SKM-1 treated with dmso at 0.1 percent for 144 hours (cell line): ENCODE measurements at regions not wholly inside any gene's neighbourhood (a gene's known extent, or its start where the extent isn't known, plus 50 kb on each side); places are given as distances from the start of the nearest gene placed in this dataset.

Experiments
- DNase-seq: peaks from one replicate; lab custom pipeline; 2025; ENCODE audit not compliant: unreplicated experiment; lab: John Stamatoyannopoulos, UW

DNA sequence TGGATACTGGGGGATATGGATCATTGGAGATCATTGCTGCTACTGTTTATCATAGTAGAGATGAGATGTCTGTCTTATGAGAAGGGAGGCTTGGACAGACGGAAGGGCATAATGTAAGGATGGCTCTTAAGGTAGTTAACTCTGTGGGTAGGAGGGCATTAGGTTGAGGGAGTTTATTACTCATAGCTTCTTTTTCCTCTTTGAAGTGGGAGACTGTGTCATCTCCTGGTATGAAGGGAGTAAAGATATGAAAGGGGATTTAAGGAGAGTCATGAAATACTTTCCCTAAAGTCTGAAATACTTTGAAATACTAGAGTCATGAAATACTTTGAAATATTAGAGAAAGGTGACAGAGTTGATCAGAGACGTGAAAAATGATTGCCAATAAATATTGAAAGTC lies 255.5 kb upstream of the PITX2 start:
- DNase-seq, result no peak

DNA sequence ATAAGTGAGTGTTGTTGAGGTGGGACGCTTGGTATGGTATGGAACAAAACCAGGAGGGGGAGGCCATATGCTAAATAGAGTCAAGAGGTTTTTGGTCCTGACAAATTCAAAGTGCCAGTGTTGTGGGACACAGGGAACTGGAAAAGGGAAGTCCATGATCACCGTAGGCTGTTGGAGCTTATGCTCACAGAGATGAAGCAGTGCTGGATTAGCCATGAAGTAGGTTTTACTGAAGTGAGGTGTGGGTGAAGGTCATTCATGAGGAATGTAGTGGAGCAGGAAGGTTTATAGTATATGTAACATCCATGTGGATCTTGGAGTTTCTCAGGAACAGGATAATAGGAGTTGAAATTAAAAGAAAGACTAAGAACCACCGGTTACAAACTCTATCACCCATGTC lies 256.1 kb upstream of the PITX2 start:
- no peak for DNase-seq

DNA sequence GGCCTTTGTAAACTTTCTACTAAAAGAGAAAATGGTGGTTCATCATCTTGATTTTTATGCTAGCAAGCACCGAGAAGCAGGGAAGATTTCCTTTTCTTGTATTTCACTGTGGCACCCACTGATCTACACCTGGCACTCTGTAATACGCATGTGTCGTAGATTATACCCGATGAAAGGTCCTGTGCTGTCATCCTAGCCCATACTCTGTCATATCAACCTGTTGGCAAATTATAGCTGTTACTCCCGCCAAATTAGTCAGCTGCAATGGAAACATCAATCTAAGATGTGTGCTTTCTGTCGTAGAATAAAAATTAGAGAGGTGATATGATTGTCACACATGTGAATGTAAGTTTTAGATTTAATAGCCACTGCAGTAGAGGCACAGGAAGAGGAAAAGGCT lies 263.4 kb upstream of the PITX2 start:
- DNase-seq, result no peak

DNA sequence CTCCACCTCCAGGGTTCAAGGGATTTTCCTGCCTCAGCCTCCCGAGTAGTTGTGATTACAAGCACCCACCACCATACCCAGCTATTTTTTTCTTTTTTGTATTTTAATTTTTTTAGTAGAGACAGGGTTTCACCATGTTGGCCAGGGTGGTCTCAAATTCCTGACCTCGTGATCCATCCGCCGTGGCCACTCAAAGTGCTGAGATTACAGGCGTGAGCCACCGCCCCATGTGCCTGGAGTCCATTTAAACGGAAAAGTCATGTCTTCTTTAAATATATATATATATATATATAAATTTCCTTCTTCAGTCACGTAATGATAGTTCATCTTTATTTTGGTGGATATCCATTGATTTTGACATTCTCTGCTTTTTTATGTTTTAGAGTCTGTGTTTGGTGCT lies 264.0 kb upstream of the PITX2 start:
- no peak for DNase-seq

DNA sequence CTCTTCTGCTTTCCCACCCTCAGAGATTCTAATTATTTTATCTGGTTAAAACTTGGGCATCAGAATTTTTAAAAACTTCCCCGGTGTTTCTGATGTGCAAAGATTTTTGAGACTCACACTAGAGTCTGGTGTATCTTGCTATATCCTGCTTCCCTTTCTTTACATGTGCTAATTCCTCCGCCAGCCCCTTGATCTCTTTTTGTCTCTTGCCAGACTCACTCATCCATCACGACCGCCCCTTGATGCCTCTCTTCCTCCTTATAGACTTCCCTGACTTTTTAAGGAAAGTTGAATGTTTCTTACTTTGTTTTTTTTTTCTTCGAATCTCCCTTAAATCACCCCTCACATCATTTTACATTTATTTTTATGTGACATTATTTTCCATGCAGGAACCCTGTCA lies 274.9 kb upstream of the PITX2 start:
- no peak for DNase-seq

DNA sequence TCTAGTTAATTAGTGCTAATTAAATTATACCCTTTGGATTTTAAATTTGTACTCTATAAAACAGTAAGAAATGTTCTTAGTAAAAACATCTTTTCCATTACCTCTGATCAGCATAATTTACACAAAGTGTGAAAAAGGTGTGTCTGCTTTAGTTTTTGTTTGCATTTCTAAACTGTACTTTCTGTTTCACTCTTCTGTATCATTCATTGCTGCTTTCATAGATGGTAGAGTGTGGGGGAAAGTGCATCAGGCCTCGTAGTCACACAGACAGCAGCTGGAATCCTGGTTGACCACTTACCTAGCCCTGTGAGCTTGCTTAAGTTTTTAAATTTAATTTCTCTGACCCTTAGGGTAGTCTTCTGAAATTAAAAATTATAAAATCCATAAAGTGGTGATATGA lies 275.4 kb upstream of the PITX2 start:
- no peak for DNase-seq

DNA sequence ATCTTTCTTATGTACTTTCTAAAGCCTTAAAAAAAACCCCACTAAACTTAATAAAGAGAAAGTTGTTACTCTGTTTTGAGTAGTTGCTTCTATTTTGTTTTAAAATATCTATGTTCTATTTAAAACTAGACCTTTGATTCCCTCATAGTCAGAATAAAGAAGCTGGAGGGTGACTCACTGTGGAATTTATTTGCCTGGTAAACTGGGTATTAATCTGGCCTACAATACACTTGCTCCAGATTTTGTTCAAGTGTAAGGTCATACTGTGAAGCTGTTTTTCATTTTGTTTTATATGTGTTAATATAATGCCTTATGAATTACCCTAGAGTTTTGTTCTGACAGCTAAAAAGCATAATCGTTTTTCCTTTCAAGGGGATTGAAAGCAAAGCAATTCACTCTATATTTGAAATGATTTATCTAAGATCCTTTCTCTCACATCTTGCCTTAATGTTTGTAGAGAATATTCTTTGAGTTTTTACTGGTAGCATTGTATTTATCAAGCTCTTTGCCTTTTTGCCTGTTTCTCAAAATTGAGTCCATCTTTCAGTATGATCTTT lies 277.4 kb upstream of the PITX2 start:
- DNase-seq, result no peak

DNA sequence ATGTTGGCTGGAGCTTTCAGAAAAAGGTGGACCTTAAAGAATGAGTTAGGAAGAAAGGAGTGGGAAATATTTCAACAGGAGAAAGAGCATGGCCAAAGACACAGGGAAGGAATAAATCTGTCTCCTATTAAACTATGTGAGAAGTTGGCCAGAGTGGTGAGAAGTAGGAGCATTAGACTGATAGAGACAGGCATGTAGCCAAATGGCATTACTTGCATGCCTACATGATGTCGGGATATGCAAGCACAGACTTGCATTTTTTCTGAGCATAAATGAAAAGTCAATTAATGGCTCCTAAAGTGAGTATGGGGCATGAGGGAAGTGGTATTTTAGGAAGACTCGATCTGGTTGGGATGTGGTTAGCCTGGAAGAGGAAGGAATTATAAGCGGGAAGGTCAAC lies 279.6 kb upstream of the PITX2 start:
- no peak for DNase-seq

DNA sequence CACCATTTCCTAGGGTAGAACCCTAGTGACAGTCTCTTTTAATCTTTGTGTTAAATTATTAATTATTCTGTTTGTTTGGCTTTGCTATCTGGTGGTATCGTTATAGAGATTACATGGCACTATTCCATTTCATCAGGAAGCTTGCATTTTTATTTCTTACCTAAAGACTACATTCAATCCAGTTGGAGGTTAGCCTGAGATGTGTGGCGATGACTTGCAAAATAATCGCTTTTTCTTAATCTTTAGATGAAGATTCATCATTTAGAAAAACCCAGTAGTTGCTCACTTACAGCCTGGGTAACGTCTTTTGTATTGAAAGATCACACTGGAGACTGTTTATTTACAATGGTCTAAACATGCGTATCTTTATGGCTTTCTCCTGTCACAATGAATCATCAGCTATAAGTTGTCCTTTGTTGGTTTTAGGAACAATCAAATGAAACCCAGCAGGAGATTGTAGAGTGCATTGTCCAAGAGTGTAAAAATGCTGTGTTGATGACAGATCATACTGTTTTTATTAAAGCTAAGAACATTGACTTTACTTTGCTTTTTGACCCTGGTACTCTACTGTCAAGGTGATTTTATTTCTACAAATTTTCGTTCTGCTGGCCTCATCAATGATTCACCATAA lies 281.7 kb upstream of the PITX2 start:
- DNase-seq, result no peak

DNA sequence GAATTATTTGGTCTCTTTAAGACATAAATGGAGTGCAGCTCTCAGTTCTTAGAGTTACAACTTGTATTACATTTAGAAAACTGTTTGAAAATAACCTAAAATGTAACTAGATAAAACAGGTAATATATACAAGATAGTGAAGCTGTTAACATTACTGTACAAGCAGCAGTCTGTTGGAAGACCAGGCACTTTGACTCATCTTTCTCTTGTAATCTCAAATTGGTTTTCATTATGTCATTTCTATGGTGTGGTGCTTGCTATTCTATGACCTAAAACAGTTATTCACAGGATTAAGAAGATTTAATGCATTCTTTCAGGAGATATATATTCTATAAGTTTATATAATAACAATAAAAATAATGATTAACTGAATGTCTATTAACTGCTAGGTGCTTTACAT lies 282.5 kb upstream of the PITX2 start:
- DNase-seq, result no peak

DNA sequence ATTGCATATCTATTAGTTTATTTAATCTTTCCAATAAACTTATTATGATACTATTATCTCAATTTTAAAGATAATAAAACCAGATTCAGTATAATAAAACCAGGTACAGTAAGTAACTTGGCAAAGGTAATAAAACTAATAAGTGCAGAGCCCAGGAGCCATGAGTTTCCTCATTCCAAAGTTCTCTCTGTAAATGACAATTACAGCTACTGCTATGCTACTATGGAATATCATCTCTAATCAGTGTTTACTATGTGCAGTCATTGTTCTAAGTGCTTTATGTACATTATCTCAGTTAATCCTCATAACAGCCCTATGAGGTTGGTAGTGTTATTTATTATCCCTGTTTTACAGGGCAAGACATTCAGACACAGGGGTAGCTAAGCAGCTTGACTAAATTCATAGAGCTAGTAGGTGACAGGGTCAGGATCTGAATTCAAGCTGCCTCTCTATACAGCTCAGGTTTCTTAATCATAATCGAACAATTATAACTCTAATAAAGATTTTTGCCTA lies 285.0 kb upstream of the PITX2 start:
- DNase-seq, result no peak

DNA sequence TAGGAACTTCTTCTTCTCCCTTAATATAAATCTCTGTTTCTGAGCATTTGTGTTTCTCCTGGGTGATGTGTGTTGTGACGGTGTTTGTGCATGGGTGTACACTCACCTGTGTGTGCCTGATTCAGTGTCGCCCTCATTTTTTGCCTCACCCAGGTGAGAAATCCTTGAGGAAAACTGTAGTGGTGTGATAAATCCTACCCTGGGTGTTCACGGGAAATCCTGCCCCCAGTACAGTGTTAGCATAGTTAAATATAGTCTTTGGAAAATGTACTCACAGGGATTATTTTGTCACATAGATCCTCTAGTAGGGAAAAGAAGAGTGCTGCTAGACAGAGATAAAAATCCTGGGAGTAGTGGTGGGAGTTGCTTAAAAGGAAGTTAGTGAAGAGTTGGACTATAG lies 291.9 kb upstream of the PITX2 start:
- DNase-seq, result no peak

DNA sequence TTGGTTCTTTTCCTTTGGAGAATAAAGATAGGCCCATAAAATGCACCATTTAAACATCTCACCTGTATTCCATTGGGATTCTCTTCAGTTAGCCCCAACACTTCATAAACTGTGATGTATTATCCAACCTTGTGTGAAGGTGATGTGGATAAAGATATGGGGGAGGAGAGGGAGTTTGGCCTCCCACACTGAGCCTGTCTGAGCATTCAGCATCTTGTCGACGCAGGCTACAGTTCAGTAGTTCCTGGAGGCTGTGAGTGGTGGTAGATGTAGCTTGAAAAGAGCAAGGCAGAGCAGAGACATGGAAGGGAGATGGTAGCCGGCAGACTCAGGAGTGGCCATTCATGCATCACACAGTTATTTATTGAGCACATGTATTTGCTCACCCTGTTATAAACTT lies 292.4 kb upstream of the PITX2 start:
- DNase-seq, result no peak

DNA sequence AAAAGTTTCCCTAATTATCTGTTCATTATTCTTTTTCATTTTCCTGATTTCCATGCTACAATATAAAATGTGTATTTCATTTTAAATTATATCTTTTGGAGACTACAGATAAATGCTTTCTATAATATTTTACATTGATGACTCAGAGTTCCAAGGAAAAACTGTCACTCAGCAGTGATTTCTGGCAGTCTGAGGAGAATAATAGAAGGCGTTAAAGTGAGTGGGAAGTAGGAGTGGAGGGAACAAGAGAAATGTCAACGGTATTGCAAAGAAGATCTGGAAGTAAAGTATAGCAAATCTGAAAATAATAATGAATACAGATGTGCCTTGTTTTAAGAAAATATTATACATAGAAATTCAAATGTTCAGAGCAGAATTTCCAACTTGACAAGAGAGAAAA lies 293.6 kb upstream of the PITX2 start:
- DNase-seq, result no peak

DNA sequence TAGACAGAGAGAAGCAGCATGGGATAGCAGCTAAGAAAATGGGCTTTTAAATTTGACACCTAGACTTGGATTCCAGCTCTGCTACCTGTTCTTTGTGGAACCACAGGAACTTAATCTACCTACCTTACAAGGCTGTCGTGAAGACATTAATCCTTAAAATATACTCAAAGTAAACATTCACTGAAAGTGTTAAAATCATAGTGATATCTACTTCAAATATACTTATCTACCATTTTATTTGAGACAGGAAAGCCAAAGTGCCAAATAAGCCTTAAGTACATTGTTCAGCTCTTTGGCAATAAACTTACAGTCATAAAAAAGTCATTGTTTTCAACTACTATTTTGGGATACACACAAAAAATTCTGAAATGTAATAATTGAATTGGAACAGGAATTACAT lies 295.0 kb upstream of the PITX2 start:
- DNase-seq, result no peak

DNA sequence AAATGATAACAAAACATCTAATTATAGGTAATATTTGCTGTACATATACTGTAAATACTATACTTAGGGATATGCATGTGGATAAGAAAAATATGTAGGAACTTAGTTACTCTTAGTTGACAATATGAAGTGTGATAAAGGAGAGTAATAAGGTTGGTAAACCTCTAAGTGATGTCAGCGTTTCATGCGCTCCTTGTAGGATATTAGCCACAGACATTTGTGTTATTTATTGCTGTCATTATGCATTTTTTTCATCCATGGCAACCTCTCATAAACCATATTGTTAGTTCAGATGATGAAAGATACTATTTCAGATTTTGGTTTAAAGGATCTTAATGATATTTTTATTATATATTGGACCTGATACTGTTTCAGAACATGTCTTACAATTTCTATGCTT lies 298.1 kb upstream of the PITX2 start:
- DNase-seq, result no peak

DNA sequence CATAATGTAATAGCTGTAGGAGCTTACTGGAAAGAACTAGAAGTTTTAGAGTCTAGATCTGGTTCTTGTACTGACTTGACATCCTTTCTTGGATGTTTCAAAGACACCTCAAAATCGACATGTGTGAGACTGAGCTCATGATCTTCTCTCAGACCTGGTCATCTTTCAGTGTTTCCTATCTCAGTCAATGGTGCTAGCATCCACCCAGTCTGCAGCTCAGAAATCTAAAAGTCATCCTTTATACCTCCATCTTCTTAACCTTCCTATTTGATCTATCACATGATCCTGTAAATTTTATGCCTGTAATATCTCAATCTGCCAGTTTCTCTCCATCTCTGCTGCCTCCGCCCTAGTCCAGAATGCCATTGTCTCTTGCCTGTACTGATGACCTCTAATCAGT lies 301.9 kb upstream of the PITX2 start:
- DNase-seq, result no peak

DNA sequence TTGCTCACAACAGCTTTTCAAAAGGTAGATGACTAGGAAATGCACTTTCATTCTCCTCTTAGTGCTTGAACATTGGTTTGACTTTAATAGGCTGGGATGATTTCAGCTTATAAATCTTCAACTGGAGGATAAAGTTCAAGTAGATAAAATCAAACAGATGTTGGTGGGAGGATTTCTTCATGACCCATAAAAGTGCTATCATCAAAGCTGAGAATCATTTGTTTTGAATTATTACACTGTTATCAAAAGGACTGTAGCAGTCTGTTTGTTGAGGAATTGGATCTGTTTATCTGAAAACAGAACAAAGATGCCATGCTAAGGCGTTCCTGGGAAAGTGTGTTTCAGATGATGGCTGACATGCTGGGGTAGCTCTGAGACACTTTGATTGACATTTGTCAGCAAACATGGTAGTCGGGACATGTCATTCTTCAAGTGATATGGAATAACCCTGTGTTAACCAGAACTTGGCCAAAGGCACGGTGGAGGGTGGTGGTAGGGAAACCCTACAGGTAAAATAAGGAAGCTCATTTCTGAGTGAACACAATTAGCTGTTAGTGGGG lies 304.0 kb upstream of the PITX2 start:
- no peak for DNase-seq

DNA sequence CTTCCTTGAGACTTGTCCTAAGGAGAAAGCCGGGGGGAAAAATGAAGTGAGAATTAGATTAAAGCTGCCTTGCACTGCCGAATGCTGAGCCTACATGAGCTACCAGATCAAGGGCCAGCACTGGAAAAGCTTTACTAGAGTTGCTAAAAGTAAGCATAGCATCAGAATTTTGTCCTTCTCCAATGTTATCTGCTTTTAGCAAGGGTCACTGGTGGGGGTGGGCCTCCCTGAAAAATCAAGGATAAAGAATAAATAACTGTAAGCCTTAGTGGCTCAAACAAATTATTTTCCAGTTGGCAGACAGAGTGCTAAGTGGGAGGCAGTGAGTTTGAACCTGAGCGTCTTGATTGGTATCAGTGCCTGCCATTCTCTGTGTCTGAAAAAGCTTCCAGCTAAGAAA lies 310.5 kb upstream of the PITX2 start:
- DNase-seq, result no peak

DNA sequence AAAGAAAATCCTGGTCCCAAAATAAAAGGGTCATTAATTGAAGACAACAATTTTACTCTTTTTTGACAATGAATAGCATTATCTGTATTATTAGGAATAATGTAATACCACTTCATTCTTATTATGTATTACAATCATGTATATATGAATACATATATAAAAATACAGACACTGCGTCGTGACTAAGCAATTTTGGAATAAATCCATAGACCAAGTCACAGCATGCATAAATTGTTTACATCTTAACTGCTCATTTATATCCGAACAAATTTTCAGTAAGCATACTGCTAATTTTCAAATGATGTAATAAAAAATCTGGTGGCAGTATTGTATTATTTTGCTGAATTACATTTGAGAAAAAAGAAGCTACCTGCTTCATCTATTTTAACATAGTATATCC lies 321.6 kb upstream of the PITX2 start:
- DNase-seq, result no peak

DNA sequence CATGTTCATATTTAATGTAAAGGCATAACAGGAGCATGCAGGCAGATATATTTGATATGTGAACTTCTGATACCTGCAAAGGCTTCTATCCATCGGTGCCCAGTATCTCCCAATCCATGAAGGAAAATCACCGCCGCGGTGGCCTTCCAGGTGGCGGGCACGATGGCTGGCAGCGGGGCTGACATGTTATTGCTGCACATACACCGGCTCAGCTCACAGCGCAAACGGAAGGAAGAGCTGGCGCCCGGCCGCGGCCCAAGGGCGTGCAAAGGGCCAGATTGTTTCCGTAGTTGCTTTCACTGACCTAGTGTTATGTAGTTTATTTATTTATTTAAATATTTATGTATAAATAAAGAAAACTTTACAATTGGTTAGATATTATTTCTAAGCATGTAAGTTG lies 322.7 kb upstream of the PITX2 start:
- no peak for DNase-seq

DNA sequence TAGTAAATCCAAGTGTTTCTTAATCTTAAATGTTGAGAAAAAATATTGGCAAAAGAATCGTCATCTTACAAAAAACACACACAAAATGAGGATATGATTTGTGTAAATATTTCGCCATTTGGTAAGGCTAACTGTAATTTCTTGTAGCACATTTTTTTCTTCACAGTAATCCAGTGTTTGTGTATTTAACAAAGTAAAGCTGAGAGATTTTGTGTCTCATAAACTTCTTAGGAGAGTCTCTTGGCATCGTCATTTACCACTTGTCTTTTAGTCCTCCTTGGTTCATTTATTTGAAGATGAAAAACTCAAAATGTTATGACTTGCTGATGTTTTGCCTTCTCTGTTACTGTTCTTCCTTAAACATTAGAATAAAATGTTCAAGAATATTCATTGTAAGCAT lies 326.7 kb upstream of the PITX2 start:
- DNase-seq, result no peak

DNA sequence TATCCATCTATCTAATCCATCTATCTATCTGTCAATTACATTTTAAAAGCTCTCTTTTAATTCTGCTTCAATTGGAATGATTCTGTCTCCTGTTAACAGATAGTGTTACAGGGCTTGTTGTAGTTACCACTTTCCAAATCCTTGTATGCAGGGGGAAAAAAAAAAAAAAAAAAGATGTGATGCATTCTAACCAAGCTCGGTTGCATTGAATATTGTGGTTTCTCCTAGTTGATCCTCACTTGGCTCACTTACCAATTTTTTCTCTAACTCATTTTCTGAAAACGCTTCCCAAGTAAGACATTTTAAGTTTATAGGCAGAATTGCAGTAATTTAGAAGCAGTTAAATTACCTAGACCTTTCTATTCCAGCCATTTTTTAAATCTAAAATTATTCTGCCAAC lies 327.9 kb upstream of the PITX2 start:
- DNase-seq, result no peak
